SK-N-MC (cell line): ENCODE measurements at regions not wholly inside any gene's neighbourhood (a gene's known extent, or its start where the extent isn't known, plus 50 kb on each side); places are given as distances from the start of the nearest gene placed in this dataset.

ENCODE experiments used
- EZH2 ChIP-seq: fragments of 200-600 bp; sonication (generic); IDR thresholded peaks from one replicate; pipeline ENCODE4 v1.6.1; 2017; ENCODE audit warnings: antibody characterized with exemption
- FOXP2 ChIP-seq: optimal IDR thresholded peaks from 2 replicates; pipeline ENCODE3; 2011; ENCODE audit warnings: mild to moderate bottlenecking, moderate library complexity; ENCODE audit not compliant: insufficient read depth; ENCODE audit errors: extremely low read length, control extremely low read depth
- POLR2AphosphoS5 ChIP-seq: IDR thresholded peaks from 2 replicates; pipeline ENCODE4 v1.6.1; 2012; ENCODE audit warnings: mild to moderate bottlenecking, low read depth, low read length, borderline replicate concordance

GRCh38 chr2:125925891-125926546 is 729.9 kb upstream of the GYPC start:
- no peak for TF ChIP-seq POLR2AphosphoS5
- TF ChIP-seq EZH2 = no peak
- TF ChIP-seq FOXP2 = no peak
